Right lobe of liver (tissue), 4 donors: ENCODE measurements at regions not wholly inside any gene's neighbourhood (a gene's known extent, or its start where the extent isn't known, plus 50 kb on each side); places are given as distances from the start of the nearest gene placed in this dataset.

Experiments
- CTCF ChIP-seq, 4 donors: fragments of 200-600 bp in 3 of 4; fragments of 450-650 bp in 1 of 4; IDR thresholded peaks; one replicate each; pipeline versions ENCODE4 v1.5.1 to v1.8.0; 2016 to 2022; ENCODE audit warnings: antibody characterized with exemption in 4 of 4, mild to moderate bottlenecking in 2 of 4
- POLR2A ChIP-seq: fragments of 450-650 bp; IDR thresholded peaks from one replicate; pipeline ENCODE4 v1.6.1; 2017; ENCODE audit warnings: antibody characterized with exemption, mild to moderate bottlenecking
- donor health status: DM: no; HTN: no; CAD: no.
- donor health status: DM: no; HTN: no; CAD: no.
- donor health status: DM: no; HTN: yes; CAD: no.

DNA sequence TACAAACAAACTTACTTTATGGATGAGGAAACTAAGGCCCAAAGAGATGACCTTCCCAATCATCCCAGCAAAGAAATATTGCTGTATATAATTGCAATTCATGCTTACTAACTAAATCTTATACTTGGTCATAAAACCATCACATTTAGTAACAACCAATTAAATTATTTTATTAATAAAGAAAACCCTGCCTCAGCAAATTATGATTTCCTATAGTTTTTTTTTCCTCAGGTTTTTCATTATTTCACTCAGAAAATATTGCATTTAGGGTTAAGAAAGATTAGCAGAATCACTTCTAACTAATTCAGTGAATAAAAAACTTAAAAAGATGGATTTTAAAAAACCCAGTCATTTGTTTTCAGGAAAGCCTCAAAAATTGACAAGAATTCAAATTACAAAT lies 86.5 kb upstream of the GADL1 start:
- no peak for TF ChIP-seq CTCF (IDR thresholded peaks at IDR 0.05)
- TF ChIP-seq POLR2A, result no peak
